Umbilical cord (tissue), 1 donor: ENCODE measurements at regions not wholly inside any gene's neighbourhood (a gene's known extent, or its start where the extent isn't known, plus 50 kb on each side); places are given as distances from the start of the nearest gene placed in this dataset.

Source experiments
- DNase-seq: peaks from one replicate; pipeline ENCODE4 v3.0.0-alpha.2; 2015; ENCODE audit warnings: low spot score

DNA sequence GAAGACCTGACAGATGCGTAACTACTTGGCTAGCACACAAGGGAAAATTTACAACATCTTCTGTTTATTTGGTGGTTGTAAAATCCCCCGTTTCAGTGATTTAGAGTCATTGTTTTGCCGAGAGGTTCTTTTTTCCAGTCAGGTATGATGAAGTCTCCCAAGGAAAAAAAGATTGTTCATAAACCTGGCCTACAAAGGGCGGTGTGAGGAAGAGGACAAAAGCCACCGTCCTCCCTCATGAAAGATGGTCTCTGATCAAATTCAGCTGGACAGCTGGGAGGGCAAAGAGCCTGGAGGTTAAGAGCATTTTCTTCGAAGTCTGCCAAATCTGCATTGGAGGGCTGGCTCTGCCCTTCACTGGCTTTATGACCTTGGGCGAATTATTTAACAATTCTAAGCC, 419.9 kb downstream of the HAPSTR1 start:
- DNase-seq = no peak

DNA sequence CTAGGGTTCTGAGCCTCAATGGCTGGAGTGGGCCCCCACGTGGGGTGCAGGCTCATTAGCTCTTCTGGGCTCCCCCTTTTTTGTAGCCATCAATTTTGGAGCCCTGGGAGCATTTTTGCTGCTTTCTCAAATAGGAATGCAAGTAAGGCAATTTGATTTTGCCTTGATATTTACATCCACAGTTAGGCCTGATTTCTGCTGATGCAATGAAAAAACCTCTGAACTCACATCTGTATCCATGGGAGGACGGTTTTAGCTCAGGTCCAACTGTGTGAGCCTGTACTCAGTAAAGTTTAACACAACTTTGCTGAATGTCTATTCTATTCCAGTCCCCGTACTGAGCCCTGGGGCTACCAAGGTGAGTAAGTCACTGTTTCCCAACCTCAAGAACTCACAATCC, 425.0 kb downstream of the HAPSTR1 start:
- no peak for DNase-seq

DNA sequence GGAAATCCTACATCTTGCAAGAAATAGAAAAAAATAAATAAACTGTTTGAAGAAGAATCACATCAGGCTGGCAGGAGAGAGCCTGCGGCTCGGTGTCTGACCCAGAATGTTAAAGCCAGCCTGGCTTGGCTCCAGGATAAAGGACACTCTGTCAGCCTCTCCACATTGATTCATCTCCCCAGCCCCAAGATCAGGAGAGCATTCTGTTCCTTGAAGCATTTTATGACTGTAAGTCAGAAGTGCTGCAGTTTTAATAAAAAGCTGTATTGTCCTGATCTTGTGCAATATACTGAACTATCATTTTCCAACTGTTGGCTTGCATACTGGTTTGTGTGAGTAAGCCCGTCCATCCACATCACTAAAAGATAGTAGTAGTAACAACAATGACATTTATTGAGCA, 426.6 kb downstream of the HAPSTR1 start:
- peak; percentile 24 for DNase-seq

DNA sequence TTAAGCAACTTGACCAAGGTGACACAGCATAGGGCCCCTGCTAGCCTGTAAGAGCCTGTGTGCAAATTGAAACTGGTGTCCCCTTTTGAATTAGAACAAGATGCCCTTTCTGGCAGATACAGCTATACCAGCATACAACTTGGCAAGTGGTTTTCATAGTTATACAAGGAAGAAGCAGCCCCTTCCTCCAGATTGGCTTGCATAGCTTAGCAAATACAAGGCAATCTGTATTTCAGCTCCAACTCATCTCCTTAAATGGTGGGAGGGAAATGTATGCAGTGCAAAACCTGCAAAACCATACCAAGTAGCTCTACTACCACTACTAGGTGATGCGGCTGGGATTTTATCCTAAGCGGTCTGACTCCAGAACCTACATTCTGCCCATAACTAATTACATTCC, 427.1 kb downstream of the HAPSTR1 start:
- DNase-seq = no peak

DNA sequence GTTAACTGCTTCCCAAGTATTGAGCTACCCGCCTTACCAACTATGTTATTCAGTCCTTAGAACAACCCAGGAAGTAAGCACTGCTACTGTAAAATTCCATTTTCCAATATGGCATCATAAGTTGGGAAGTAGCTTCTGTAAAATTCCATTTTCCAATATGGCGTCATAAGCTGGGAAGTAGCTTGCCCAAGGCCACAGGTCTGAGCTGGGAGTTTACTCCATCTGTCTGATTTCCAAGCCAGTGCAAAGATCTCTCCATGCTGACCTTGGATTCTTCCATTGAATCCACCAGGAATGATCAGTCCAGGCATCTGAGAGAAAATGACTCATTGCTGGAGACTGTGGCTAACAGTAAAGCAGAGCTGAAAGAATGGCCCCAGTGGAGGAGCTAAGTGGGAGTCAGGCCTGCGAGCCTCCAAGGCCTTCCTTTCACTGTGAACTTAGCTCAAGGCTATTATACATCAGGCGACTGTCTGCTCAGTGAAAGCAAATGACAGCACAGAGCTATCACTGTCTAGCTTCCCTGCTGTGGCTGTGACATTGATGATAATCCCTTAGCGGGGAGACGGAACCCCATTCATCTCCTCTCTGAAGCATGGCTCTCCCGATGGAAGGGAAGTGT, 430.4 kb downstream of the HAPSTR1 start:
- DNase-seq = no peak

DNA sequence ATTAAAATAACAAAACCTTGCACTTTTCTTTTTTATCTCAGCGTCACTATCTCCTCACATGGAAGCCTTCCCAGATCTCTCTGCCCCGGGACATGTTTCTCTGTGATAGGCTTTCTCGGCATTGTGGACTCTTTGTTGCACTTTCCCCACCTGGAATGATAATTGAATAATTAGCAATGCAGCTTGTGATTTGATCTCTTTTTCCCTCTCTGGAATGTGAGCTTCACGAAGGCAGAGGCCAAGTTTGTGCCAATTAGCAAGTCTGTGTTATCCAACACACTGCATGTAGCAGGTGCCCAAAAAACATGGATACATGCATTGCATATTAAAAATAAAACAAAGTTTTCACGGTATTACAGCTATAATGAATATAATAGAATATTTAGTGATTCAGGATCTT, 431.2 kb downstream of the HAPSTR1 start:
- DNase-seq = no peak

DNA sequence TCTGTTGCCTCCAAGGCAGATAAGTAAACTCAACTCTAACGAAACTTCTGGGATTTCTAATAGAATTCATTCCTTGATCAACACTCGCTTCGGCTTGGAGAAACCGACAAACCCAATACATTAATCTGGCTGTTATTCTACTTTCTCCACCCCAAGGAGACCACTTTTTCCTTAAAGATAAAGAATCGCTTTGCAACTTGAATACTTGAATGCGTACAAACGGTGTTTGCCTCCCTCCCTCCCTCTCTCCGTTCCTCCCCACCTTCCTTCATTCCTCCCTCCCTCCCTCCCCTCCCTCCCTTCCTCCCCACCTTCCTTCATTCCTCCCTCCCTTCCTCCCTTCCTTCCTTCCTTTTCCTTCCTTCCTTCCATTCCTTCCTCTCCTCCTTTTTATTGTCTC, 432.6 kb downstream of the HAPSTR1 start:
- DNase-seq = no peak

DNA sequence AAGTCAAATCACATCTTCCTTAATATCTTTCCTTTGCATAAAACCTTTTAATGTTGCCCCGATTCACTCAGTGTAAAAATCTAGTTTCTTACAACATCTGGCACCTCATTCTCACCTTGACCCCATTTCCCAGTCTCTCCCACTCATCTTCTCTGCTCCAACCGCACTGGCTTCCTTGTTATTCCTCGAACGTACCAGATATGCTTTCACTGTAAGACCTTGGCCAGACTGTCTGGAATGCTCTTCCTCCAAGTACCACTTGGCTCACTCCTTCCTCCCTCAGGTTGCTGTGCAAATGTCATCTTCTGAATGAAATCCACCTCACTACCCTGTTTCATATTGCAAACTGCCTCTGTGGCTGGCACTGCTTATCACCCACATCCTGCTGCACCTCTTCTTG, 433.6 kb downstream of the HAPSTR1 start:
- no peak for DNase-seq

DNA sequence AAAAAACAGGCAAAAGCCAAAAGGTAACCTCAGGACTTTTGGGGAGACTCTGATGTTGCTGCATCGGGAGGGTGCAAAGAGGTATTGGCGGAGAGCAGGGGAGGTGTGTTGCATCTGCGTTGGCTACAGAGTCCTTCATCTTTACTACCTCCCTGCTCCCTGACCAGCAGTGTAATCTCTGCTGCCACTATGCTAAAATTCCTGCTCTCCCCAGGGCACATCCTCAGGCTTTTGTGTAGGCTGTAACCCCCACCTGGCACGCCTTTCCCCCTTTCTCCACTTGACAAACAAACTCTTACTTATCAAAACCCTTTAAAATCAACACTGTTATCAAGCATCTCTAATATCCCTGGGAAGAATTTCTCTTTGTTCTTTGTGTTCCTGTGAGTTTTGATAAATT, 435.3 kb downstream of the HAPSTR1 start:
- DNase-seq = no peak

DNA sequence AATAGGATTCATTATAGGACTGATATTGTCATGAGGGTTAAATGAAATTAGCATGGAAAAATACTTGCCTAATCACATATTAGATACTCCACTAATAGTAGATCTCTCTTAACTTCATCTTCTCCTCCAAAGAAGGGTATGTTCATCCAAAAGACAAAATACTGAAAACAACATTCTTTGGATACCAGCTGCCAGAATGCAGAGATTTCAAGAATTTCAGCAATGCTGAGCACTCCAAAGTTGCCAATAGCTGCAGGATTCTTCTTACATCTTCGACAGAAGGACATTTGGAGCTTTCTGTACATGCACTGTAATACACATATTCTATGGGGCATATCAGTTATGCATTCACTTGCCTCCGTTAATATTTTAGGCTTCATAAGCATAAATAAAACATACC, 436.5 kb downstream of the HAPSTR1 start:
- peak; percentile 38 for DNase-seq

DNA sequence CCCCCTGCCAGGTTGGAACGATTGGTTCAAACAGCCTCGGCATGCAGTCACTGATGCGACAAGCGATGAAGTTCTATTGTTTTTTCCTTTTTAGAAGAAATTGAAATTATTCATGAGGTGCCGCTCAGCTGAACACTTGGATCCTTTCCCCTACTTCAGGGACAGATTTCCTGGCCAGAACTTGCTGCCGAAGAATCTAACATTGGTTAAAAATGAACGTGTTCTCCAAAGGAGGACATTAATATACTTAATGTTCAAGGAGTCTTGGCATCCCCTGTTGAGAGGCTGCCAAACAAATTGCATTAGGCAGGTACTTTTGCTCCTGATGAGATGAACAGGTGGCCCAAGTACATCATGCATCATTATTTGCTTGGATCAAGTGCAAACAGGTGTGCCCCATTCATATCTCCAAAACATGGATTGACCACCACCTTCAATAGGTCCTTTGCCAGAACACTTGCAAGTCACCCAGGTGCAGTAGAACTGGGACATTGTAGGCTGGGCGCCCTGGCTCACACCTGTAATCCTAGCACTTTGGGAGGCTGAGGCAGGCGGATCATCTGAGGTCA, 437.2 kb downstream of the HAPSTR1 start:
- no peak for DNase-seq

DNA sequence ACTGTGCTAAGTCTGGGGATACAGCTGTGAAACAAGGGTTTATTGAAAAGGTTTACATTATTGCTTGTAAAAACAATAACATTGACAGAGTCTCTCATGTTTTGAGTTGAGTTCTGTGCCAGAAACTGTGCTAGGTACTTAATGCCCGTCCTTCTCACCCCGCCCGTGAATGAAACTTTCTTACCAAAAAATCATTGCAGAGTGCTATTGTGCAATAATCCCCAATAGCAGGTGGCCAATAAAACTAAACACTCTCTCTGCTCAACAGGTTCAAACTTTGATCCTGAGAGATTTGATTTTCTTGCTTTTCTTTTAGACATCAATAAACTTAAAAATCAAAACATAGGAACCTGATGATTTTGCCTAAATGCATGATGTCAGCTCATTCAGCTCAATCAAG, 441.6 kb downstream of the HAPSTR1 start:
- no peak for DNase-seq

DNA sequence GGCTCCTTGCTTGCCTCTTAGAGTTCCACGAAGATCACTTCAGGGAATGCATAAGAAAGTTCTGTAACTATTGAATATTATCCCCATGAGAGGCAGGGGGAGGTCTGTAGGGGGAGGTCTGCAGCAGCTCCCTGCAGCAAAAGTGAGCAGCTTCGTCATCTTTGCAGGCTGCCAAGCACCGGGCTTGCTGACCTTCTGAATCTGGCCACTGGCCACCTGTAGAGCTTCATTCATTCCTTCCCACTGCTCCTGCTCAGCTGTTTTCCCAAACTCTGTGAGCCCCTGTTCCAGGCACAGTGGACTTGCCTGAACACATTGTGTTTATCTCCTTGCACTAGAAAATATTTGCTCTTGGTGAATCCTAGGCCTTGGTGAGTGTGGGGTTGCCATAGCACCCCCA, 443.3 kb downstream of the HAPSTR1 start:
- no peak for DNase-seq

DNA sequence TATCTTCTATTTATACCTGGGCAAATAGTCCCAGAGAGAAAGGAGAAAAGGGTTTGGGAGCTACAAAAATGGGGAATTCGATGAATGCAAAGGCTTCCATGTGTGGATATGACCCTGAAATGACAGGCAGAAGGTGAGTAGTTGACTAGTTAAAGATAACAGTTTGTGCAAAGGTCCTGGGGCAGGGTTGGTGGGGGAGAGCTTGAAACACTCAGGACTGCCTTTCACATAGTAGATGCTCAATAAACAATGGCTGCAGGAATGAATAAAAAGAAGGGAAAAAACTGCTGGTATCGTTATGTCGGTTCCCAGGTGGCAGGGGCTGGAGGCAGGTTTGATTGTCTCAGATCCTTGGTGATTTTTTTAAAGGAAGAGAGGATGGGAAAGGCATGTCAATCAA, 445.5 kb downstream of the HAPSTR1 start:
- DNase-seq = no peak

DNA sequence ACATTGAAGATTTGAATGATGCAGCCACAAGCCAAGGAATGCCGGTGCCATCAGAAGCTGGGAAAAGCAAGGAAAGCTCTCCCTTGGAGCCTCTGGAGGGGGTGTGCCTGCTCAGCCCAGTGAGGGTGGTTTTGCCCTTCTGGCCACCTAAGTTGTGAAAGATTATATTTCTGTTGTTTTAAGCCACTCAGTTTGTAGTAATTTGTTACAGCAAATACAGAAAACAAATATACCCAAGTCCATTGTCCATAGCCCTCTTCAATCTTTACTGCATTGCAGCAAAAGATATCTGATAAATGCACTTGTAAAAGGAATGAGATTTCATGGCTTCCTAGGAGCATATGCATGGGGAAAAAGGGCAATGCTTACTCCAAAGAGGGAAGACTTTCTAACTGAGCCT, 447.9 kb downstream of the HAPSTR1 start:
- DNase-seq = no peak

DNA sequence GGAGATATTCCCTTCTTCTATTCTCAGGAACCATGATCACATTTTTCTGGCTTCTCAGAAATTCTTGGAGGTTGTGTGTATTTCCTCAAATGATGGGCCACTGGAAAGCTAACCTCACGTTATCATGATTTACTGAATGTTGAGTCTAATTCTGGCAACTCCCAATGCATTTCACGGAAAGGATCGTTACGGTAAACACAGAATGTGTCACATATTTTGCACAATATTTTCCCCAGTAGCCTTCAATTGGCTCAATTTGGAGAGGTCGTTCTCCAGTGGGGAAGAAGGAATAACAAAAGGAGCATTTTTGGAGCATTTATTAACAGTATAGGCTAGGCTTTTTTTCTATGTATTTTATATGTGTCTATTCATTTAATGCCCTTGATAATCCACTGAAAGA, 450.3 kb downstream of the HAPSTR1 start:
- no peak for DNase-seq

DNA sequence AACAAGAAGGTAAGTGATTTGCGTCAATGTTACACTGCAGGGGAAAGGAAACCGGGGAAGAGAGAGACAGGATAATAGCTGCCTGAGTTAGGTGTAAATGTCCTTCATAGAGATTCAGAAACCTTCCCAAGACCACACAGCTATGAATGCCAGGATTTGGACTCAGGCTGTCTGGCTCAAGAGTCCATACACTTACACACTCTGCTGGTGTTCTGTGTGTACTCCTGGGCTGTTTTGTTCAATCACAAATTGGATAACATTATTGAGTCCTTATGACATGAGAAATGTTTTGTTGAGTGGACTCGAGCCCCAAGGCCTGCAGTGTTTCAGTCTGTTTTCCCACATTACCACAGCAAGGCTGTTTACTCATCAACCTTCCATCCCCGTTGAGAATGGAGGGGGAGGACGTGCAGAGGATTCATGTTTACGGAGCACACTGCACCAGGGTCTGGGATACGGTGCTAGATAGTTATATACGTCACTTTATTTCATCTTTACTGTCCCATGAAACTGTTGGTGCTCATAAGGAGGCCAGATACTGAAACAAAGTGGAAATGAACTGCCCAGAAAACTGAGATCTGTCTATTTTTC, 450.8 kb downstream of the HAPSTR1 start:
- DNase-seq = no peak

DNA sequence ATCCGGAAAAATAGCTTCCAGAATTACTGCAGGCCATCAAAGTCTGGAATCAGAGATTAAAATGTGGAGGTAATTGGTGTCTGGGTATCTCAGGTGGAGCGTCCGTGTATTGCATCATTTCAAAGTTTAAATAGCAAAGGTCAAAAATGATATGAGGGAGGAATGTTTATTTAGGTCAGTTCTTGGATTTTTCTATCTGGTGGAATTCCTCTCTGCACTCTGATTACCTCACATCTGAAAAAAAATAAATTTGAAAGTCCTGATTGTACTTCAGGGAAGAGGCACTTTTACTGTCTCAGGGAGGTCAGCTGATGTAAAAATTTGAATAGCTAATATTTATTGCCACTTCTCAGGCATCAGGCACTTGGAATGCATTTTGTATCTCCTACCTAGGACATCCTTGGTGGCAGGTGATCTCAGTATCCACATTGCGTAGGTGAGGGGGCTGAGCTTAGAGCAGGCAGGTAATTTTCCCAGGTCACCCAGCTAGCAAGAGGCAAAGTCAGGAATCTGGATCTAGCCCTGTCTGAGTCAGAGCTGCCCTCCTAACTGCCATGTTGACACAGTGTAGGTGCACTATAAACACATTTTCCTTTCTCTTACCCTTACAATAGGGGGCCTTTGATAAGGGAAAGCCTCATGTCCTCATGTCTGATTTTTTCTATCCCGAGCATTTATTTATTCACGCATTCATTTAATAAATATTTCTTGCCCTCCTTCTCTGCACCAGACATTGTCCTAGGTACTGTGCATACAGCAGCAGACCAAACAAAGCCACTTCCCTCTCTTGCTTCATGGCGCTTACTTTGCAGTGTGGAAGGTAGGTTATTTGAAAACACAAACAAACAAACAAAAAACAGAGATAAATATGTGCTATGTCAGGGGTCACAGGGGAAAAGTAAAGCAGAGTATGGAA, 454.3 kb downstream of the HAPSTR1 start:
- DNase-seq = no peak

DNA sequence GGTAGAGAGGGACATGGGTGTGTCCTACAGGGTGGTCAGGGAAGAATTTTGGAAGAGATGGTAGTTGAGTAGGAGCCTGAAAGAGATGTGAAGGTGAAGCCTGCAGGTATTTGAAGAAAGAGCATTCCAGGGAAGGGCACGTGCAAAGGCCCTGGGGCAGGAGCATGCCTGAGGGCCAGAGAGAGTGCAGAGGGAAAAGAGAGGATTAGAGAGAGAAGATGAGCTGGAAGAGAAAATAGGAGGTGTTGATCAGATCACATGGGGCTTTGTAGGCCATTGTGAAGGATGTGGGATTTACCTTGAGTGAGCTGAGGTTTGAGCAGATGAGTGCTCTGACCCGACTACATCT, 455.0 kb downstream of the HAPSTR1 start:
- no peak for DNase-seq

DNA sequence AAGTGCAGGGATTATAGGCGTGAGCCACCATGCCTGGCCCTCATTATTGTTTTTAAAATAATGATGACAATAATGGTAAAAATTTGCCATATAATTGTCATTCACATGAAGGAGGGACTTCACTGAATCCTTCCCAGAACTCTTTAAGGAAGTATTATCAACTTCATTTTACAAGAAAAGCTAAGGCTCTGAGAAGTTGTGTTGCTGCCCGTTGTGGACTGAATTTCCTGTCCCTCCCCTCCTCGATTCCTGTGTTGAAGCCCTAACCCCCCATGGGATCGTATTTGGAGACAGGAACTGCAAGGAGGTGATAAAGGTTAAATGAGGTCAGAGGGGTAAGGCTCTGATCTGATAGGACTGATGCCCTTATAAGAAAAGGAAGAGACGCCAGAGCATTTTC, 458.0 kb downstream of the HAPSTR1 start:
- DNase-seq = no peak

DNA sequence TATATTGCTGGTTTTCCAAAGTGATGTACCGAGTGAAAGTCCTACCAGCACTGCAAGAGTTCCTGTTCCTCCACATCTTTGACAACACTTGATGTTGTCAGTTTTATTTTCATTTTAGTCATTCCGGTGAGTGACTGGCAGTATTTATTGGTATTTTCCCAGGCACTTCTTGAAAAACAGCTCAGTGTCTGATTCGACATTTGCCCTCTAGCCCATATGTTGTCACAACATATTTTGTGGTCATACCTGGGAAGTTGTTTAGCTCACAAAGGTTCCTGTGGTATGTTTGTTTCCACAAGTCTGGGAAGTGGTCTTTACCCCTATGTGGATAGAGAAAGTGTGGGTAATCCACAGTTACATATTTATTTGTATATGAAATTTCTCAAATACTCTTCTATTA, 463.6 kb downstream of the HAPSTR1 start:
- no peak for DNase-seq

DNA sequence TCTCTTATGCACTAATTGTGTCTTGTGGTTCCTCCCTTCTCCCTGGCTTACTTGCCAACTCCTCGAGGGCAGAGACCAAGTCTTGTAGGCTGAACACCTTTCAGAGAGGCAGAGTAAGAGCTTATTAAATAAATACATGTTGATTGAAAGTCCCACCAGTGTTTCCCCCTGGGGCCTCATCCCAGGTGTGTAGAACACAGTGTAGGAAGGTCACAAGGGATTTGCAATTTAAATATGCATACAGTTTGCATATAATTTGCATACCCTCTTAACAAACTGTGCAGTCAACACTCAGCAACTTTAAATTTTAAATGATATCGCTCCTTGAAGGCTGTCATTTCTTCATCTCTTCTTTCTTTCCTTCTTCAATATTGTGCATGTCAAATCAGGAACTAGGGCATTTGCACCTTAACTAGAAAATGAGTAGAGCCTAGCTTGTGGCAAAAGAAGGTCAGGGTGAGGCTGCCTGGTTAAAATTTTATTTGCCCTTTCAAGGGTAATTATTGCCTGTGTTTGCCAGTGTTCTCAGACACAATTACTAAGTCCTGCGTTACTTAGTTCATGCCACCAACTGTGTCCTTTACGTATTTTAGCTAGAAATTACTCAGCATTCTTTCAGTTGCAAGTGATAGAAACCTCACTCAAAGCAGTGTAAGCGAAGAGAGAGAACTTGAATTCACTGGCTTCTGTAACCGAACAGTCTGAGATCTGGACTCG, 465.7 kb downstream of the HAPSTR1 start:
- no peak for DNase-seq
